ENCODE measurements at regions not wholly inside any gene's neighbourhood (a gene's known extent, or its start where the extent isn't known, plus 50 kb on each side); places are given as distances from the start of the nearest gene placed in this dataset.
"Not testable (repeated sequence)": the region's sequence is repeated elsewhere in the genome, so short reads cannot be mapped to it uniquely, and the experiment has no call there.

DNA sequence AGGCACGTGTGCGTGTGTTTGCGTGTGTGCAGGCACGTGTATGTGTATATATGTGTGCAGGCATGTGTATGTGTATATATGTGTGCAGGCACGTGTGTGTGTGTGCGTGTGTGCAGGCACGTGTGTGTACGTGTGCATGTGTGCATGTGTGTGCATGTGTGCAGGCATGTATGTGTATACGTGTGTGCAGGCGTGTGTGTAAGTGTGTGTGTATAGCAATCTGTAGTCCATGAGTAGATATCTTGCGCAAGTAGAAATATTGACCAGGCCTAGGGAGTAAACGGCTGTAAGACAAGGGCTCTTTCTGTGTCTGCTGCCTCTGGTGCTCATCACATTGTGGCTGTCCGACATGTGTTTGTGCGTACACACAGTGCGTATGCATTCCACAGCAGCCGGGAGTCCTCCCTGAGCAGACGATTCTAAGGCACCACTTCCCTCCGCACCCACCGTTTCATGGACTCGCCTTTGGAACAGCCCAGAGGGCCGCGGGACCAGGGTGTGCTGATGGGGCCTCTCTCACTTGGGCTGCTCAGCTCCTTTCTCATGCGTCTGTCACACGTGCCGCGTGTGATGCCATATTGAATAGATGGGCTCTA is 167.6 kb downstream of the ERMARD start:
- no peak for DNase-seq (ENCODE audit: low read depth)
- no peak overlapping the region for H3K4me3 ChIP-seq (ENCODE audit: low read depth, low read length)

DNA sequence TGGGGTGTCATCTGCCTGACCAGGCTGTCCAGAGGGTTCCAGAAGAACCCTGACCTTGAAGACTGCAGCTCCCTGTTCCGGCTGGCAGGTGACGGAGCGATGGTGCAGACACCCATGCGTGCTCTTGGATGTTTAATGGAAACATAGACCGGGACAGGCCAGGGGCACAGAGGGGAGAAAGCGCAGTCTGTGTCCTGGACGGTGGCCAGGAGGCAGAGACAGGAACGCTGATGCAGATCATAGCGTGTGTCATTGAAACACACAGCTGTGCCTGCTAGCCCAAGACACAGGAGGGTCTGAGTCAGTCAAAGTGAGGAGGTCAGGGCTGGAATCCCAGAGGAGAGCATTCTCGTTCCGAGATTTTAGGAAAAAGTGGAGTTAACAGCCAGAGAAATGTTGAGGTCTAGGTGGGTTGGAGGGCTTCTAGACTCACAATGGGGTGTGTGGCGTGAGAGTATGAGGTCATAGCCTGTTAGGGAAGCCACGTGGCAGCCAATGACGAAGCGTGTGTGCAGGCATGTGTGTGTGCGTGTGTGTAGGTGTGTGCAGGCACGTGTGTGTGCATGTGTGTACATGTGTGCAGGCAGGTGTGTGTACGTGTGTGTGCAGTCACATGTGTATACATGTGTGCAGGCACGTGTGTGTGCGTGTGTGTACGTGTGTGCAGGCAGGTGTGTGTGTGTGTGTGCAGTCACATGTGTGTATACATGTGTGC is 167.0 kb downstream of the ERMARD start:
- no peak for DNase-seq (ENCODE audit: low read depth)
- no peak overlapping the region for H3K4me3 ChIP-seq (ENCODE audit: low read depth, low read length)
- TF ChIP-seq, protein P1, sequence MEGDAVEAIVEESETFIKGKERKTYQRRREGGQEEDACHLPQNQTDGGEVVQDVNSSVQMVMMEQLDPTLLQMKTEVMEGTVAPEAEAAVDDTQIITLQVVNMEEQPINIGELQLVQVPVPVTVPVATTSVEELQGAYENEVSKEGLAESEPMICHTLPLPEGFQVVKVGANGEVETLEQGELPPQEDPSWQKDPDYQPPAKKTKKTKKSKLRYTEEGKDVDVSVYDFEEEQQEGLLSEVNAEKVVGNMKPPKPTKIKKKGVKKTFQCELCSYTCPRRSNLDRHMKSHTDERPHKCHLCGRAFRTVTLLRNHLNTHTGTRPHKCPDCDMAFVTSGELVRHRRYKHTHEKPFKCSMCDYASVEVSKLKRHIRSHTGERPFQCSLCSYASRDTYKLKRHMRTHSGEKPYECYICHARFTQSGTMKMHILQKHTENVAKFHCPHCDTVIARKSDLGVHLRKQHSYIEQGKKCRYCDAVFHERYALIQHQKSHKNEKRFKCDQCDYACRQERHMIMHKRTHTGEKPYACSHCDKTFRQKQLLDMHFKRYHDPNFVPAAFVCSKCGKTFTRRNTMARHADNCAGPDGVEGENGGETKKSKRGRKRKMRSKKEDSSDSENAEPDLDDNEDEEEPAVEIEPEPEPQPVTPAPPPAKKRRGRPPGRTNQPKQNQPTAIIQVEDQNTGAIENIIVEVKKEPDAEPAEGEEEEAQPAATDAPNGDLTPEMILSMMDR (conservative IDR thresholded peaks at IDR 0.05; ENCODE audit: low read depth, low read length): no peak

More for the DNA sequence above, 167.6 kb downstream of the ERMARD start:
- TF ChIP-seq, protein P1 (conservative IDR thresholded peaks at IDR 0.05; ENCODE audit: low read depth, low read length): no peak

DNA sequence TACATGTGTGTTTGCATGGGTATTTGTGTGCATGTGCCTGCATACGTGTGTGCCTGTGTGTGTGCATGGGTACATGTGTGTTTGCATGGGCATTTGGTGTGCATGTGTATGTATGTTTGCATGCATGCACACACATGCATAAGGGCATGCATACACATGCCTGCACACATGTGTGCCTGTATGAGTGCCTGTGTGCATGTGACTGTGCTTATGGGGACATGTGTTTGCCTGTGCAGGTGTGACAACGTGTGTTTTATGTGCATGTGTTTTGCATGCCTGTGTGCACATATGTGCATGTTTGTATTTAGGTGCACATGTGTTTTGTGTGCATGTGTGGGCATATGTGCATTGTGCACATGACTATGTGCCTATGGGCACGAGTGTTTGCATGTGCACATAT is 165.7 kb downstream of the ERMARD start:
- no peak overlapping the region for H3K4me3 ChIP-seq (ENCODE audit: low read depth, low read length)
- DNase-seq (ENCODE audit: low read depth): no peak
- TF ChIP-seq, protein P1 (conservative IDR thresholded peaks at IDR 0.05; ENCODE audit: low read depth, low read length): no peak

DNA sequence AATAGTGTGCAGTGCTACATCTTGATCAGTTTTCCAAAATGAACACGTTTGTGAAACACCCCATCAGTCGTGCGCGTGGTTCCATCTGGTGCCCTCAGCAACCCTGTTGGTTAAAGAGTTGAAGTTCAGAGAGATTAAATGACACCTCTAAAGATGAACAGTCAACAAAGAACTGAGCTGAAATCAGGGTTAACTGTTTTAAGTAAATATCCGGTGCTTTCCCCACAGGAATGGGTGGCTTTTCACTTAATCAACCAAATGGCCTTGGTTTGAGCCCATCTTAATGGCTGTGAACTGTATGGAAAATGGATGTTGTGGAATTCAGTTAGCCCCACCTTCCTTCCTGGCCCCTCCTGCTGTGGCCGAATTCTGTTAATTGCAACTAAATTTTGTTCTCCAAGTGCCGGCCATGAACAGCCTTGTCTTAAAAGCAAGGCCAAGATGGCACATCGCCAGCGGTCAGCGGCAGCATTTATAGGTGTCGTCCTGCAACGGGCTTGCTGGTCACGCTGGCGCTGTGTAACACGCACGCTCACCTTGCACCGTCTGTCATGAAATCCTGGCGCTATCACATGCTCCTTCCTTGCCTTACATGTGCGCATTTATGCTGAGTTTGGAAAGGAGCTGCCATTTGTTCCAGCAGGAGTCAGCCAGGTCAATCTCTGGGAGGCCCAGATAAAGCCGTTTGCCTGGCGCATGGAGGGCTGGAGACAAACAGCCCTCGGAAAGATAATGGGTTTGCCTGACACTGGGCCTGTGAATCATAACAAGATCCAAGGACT is 164.5 kb downstream of the ERMARD start:
- no peak for DNase-seq (ENCODE audit: low read depth)
- no peak overlapping the region for H3K4me3 ChIP-seq (ENCODE audit: low read depth, low read length)

DNA sequence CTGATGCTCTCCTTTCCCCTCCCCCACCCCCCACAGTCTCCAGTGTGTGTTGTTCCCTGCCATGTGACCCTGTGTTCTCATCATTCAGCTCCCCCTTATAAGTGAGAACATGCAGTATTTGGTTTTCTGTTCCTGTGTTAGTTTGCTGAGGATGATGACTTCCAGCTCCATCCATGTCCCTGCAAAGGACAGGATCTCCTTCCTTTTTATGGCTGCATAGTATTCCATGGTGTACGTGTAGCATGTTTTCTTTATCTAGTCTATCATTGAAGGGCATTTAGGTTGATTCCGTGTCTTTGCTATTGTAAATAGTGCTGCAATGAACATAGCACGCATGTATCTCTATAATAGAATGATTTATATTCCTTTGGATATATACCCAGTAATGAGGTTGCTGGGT is 162.3 kb downstream of the ERMARD start:
- not testable (repeated sequence) for H3K4me3 ChIP-seq (ENCODE audit: low read depth, low read length); DNase-seq (ENCODE audit: low read depth)

More for the DNA sequence above, 164.5 kb downstream of the ERMARD start:
- TF ChIP-seq, protein P1 (conservative IDR thresholded peaks at IDR 0.05; ENCODE audit: low read depth, low read length): no peak

DNA sequence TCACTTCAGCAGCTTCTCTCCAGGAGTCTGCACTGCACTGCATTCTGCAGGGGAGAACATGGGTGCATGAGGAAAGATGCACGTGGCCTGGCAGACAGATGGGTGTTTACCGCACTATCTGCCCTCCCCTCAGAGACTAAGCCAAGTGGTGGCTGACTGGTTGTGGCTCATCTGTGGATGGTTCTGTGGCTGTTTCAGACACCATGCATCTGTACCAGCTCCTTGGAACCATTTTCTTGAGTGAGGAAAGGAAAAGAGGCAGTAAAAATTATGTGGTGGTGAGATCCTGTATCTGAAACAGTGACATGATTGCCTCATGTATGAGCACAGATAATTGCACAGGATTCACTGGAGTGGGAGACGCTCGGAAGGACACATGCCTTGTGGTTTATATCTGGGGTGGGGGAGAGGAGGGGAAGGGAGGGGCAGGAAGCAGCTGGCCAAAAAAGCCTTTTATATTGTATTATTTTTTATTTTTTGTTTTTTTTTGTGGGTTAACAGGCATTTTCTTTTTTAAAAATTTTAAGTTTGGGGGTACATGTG is 161.7 kb downstream of the ERMARD start:
- H3K4me3 ChIP-seq (ENCODE audit: low read depth, low read length): no peak overlapping the region
- DNase-seq (ENCODE audit: low read depth): no peak

More for the DNA sequence above, 161.7 kb downstream of the ERMARD start:
- TF ChIP-seq, protein P1 (conservative IDR thresholded peaks at IDR 0.05; ENCODE audit: low read depth, low read length): no peak
